ENCODE measurements at regions not wholly inside any gene's neighbourhood (a gene's known extent, or its start where the extent isn't known, plus 50 kb on each side); places are given as distances from the start of the nearest gene placed in this dataset.

DNA sequence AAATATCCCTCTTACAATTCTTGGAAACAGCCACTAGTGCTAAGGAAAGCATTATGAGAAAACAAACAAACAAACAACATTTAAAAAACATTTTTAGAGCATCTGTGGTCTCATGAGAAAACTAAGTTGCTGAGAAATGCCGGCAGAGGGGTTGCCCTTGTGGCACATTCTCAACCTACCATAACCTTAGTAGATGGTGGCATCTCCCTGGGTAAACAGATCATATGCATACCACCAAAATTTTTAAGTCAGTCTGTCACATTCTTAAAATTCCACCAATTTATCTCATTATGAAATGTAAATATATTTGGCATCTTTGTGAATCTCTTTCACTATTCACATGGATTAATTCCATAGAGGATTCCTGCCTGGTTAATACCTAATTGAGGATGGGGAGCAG lies 575.7 kb upstream of the MARCKS start:
- DNase-seq = no peak
- Histone ChIP-seq H3K36me3 (no peaks in the 10 kb centered on the region), H3K27ac (no peak overlapping the region), H3K9me3 (no peaks in the 10 kb centered on the region), H3K4me3 (no peak overlapping the region), H3K27me3 (no peaks in the 10 kb centered on the region), H3K4me1 (ENCODE audit: insufficient read depth) (no peaks in the 10 kb centered on the region)
- TF ChIP-seq, protein P1, sequence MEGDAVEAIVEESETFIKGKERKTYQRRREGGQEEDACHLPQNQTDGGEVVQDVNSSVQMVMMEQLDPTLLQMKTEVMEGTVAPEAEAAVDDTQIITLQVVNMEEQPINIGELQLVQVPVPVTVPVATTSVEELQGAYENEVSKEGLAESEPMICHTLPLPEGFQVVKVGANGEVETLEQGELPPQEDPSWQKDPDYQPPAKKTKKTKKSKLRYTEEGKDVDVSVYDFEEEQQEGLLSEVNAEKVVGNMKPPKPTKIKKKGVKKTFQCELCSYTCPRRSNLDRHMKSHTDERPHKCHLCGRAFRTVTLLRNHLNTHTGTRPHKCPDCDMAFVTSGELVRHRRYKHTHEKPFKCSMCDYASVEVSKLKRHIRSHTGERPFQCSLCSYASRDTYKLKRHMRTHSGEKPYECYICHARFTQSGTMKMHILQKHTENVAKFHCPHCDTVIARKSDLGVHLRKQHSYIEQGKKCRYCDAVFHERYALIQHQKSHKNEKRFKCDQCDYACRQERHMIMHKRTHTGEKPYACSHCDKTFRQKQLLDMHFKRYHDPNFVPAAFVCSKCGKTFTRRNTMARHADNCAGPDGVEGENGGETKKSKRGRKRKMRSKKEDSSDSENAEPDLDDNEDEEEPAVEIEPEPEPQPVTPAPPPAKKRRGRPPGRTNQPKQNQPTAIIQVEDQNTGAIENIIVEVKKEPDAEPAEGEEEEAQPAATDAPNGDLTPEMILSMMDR (IDR thresholded peaks at IDR 0.05) = no peak
- TF ChIP-seq EP300 (IDR thresholded peaks at IDR 0.05) (no peak), POLR2A (IDR thresholded peaks at IDR 0.05) (no peak)
- intact Hi-C loops (cut with DNase I) = loop anchor here in 1 of 4 donors (5.0 kb wide), 1 partner anchor 566 kb away; no protein-coding TSS in a partner anchor
- WGBS, 3 donors = 40 to 70% (median 44%) methylated on average over 1 of the region's 1 CpG

DNA sequence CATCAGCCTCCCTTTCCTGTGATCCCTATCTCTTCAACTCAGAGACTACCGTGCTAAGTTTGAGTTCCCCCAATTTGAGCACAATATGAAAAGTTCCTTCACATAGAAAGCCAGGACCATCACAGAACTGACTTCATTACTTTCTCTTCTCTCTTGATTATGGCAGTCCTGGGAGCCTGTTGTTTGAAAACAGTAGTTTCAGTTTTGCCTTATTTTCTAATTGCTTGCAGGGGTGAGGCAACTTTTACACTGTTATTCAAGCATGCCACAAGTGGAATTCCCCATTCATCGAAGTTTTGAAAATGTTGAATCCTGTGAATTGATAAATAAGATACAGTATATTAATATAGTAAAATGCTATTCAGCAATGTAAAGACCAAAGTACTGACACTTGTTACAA lies 569.7 kb upstream of the MARCKS start:
- no peak for TF ChIP-seq EP300 (IDR thresholded peaks at IDR 0.05)
- TF ChIP-seq, protein P1 (IDR thresholded peaks at IDR 0.05) = no peak
- no peak for TF ChIP-seq POLR2A (IDR thresholded peaks at IDR 0.05)
- no peak overlapping the region for H3K4me3 ChIP-seq
- H3K27me3 ChIP-seq = no peaks in the 10 kb centered on the region
- intact Hi-C loops (cut with DNase I) = no loop called here
- H3K9me3 ChIP-seq = peaks cover 0 to 7% of the 10 kb centered on the region in 2 donors
- no peaks in the 10 kb centered on the region for H3K36me3 ChIP-seq
- H3K4me1 ChIP-seq (ENCODE audit: insufficient read depth) = no peaks in the 10 kb centered on the region
- WGBS, 3 donors = 91 to 96% (median 95%) methylated on average over 2 of the region's 2 CpGs
- no peak for DNase-seq
- no peak overlapping the region for H3K27ac ChIP-seq

DNA sequence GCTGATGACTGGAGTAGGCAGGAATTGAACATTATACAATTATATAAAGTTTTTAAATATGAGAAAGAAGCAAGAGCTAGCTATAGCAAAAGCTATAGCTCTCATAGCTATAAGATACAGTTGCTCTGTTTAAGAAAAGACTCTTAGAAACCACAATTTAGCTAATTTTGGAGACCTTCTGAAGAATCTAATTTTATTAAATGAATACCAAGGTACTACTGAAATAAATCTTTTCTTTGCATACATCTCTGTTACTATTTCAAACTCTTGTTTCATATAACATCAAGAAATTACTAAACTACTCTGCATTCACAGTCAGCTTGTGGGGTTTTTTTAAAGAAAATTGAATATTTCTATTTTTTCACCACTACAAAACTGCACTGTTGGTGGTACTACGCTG lies 568.7 kb upstream of the MARCKS start:
- 93 to 98% (median 95%) methylated on average over 1 of the region's 1 CpG for whole genome bisulfite sequencing, 3 donors
- H3K36me3 ChIP-seq = no peaks in the 10 kb centered on the region
- H3K27me3 ChIP-seq = no peaks in the 10 kb centered on the region
- peaks cover 0 to 7% of the 10 kb centered on the region in 2 donors for H3K9me3 ChIP-seq
- H3K4me3 ChIP-seq = no peak overlapping the region
- TF ChIP-seq, protein P1 (IDR thresholded peaks at IDR 0.05) = no peak
- TF ChIP-seq POLR2A (IDR thresholded peaks at IDR 0.05) (no peak), EP300 (IDR thresholded peaks at IDR 0.05) (no peak)
- H3K27ac ChIP-seq = no peak overlapping the region
- no peak for DNase-seq
- intact Hi-C loops (cut with DNase I) = no loop called here
- no peaks in the 10 kb centered on the region for H3K4me1 ChIP-seq (ENCODE audit: insufficient read depth)

- Histone ChIP-seq H3K36me3 (no peaks in the 10 kb centered on the region), H3K4me1 (ENCODE audit: insufficient read depth) (no peaks in the 10 kb centered on the region), H3K27ac (no peak overlapping the region), H3K9me3 (peaks cover 0 to 7% of the 10 kb centered on the region in 2 donors), H3K27me3 (no peaks in the 10 kb centered on the region), H3K4me3 (no peak overlapping the region)
- no peak for TF ChIP-seq EP300 (IDR thresholded peaks at IDR 0.05)
- TF ChIP-seq POLR2A (IDR thresholded peaks at IDR 0.05) = no peak
- TF ChIP-seq, protein P1 (IDR thresholded peaks at IDR 0.05) = no peak
- intact Hi-C loops (cut with DNase I) = no loop called here
- no peak for DNase-seq
- WGBS, 3 donors = 93 to 98% (median 95%) methylated on average over 6 of the region's 6 CpGs
These were observed 568.0 kb upstream of the MARCKS start for GRCh38 chr6:113289166-113289565.

Measured in ovary (tissue), 7 donors.